ENCODE measurements at regions not wholly inside any gene's neighbourhood (a gene's known extent, or its start where the extent isn't known, plus 50 kb on each side); places are given as distances from the start of the nearest gene placed in this dataset.
"Not testable (repeated sequence)": the region's sequence is repeated elsewhere in the genome, so short reads cannot be mapped to it uniquely, and the experiment has no call there.

GRCh38 chr19:34044021-34044420, 128.3 kb upstream of the LSM14A start:
- no peak for DNase-seq

- no peak for DNase-seq
Observed at GRCh38 chr19:34049944-34050343, 122.4 kb upstream of the LSM14A start.

- DNase-seq = not testable (repeated sequence)
Observed at GRCh38 chr19:34050430-34050829, 121.9 kb upstream of the LSM14A start.

- DNase-seq = no peak
Observed at GRCh38 chr19:34051255-34051654, 121.0 kb upstream of the LSM14A start.

GRCh38 chr19:34057155-34057554, 115.1 kb upstream of the LSM14A start:
- no peak for DNase-seq

DNA sequence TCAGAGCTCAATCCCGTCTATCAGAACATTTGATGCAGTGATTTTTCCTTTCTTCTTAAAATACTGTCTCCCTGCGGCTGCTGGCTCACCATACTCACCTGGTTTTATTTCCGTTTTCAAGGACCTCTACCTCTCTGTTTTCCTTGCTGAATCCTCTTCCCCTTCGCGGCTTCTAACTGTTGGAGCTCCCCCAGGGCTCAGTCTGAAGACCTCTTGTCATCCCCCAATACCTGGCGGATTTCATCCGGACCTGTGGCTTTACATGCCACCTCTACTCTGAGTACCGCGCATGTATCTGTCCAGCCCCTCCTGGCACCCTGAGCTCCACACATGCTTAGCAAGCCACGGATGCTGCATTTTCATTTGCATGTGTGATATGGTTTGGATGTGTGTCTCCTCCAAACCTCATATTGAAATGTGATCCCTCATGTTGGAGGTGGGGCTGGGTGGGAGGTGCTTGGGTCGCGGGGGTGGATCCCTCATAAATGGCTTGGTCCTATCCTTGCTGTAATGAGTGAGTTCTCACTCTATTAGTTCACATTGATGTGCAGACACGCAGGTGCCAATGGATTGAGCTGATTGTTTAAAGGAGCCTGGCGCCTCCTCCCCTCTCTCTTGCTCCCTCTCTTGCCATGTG, 106.2 kb upstream of the LSM14A start:
- DNase-seq = no peak

DNA sequence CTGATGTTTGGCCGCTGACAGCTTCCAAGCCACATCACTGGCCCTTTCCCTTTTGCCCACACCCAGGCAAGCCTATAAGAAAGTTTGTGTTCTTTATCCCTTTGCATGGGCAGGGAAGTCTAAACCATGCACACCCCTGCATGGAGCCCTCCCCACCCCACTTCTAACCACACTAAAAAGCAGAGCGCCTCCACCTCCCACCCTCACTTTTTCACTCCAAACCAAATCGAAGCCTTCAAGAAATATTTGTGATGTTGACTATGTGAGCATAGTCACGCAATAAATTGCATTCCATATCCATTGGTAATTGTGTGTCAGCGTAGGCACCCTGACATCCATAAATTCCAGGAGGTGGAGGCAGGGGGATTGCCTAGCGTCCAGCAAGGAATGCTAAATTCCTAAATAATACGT, 104.4 kb upstream of the LSM14A start:
- DNase-seq = no peak

GRCh38 chr19:34075661-34076091, 96.6 kb upstream of the LSM14A start:
- DNase-seq = no peak

DNA sequence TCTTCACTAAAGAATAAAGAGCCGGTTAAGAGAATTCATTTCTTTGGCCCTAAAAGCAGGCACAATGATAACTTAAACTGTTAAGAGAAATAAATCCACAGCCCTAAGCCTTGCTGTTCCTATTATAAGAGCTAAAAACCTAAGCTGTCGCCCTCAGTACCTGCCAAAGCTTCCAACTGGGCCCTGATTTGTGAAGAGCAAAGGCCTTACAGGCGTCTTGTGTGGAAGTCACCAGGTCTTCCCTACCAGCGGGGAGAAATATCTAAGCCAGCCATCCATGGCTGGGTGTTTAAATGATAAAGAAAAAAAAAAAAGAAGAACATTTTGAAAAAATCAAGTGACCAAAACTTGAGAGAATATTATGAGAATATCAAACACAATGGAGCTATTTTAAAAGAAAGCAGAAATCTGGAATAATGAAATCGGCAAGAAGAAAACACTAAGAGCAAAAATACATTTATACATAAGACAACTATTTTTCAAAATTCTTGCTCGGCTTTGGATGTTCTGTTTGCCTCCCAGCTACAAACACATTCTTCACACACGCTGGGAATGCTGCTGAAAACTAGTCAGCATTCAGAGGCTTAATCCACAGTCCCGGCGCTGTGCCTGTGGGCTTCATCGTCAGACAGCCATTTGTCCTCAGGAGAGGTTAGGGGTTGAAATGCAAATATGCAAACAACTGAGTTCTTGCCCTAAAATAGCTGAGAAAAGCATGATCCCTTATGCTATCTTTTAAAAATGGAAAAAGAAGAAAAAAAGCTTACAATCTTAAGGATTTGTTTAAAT, 89.8 kb upstream of the LSM14A start:
- no peak for DNase-seq

DNA sequence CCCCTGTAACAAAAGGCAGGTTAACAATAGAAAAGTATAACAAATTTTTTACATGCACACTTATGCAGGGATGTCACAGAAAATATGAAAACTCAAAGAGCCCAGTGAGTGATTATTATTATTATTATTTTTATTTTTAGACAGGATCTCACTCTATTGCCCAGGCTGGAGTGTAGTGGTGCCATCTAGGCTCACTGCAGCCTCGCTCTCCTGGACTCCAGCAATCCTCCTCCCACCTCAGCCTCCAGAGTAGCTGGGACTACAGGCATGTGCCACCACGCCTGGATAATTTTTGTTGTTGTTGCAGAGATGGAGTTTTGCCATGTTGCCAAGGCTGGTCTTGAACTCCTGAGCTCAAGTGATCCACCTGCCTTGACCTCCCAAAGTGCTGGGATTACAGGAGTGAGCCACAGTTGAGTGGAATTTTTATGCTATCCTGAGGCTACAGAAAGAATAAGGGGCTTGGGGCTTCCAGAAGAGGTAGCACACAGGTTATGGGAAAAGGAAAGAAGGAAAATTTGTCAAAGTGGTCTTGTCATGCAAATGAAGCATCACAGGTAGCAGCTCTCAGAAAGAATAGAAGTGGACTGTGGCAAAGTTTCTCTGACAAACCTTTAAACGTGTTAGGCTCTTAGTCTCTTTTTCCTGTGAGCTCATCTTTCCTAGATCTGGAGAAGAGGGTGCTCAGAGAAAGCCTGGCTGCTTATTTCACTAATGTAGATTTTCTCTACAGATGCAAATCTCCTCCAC, 87.7 kb upstream of the LSM14A start:
- no peak for DNase-seq

DNA sequence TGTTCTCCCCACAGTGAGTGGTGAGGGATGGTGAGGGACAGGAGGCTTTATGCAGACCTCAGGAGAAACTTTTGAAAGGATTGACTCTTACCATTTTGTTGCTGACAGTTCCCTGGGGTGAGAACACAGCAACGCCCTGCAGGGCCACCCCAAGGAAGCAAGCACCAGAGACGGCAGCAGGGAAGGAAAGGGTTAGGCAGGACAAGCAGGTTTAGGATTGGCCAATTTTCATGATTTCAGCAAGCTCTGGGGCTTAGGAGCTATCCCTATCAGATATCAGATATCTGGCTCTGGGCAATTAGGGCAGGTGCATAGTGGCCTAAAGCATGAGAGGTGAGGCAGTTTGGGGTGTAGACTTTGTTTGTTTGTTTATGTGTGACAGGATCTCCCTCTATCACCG, 87.0 kb upstream of the LSM14A start:
- no peak for DNase-seq

GRCh38 chr19:34088292-34088691, 84.0 kb upstream of the LSM14A start:
- DNase-seq = no peak

GRCh38 chr19:34089566-34089965, 82.7 kb upstream of the LSM14A start:
- no peak for DNase-seq

GRCh38 chr19:34094960-34095359, 77.3 kb upstream of the LSM14A start:
- DNase-seq = no peak

GRCh38 chr19:34095411-34095810, 76.9 kb upstream of the LSM14A start:
- DNase-seq = not testable (repeated sequence)

GRCh38 chr19:34096020-34096915, 76.0 kb upstream of the LSM14A start:
- DNase-seq = no peak

DNA sequence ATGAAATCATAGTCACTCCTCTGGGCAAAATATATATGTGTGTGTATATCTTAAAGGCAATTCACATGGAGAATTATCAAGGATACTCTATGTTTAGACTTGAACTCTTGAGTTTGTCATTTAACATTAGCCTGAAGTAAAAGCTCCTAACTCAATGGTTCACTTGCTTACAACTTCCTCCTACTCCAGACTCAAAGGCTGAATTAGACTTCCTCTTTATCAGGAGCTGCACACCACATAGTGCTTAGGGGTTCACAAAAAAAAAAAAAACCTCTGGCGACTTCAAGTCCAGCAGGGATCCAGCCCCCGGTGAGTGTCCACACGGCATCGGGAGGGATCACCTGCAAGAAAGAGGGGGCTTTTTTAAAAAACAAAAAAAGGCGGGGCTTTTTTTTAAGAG, 68.2 kb upstream of the LSM14A start:
- DNase-seq = no peak

GRCh38 chr19:34104557-34104956, 67.7 kb upstream of the LSM14A start:
- no peak for DNase-seq

DNA sequence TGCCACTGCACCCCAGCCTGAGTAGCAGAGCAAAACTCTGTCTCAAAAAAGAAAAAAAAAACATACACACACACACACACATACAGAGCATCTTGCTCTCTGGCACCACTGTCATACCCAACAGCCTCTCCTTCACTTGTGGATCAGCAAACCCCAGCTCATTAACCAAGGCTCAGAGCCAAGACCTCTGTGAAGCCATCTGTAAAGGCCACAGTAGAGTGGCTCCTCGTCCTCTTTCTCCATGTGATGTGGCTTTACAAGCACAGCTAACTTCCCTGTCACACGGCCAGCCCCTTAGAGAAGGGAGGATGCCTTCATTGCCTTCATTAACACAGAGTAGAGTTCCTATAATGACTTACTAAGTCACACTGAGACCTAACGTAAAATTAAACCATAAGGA, 62.7 kb upstream of the LSM14A start:
- DNase-seq = no peak

DNA sequence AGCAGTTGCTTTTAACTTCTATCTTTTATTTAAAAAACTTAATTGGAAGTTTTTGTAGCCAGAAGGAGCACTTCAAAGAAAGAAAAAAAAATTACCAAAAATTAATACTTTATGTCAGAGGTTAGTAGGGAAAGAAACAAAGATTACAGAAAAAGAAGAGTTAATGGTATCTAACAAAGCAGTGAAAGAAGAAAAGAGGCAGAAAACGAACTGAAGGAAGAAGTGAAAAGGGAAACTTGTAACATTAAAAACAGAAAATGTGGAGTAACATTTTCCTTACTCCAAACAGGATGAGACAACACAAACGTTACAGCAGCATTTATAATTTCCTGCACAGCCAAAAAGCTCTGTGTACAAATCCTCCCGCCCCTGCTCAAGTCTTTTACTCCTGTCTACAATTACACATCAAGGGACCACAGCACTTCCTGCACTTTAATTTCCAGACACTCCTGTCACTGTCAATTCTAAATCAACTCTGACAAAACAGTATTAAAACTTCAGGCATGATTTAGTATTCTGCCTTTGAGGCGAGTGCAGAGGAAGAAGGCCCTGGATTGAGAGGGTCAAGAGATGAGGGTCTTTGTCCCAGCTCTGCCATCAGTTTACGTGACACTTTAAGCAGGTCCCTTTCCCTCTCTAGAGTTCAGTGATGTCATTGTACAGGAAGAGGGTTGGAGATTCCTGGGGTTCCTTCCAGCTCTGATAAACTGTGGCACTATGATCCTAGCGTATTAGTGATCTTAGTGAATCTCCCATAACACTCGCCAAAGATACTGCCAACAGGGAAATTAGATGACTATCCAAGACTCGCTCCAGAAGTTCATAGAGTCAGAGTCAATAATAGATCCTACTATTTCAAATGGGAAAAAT, 53.2 kb upstream of the LSM14A start:
- DNase-seq = no peak

DNA sequence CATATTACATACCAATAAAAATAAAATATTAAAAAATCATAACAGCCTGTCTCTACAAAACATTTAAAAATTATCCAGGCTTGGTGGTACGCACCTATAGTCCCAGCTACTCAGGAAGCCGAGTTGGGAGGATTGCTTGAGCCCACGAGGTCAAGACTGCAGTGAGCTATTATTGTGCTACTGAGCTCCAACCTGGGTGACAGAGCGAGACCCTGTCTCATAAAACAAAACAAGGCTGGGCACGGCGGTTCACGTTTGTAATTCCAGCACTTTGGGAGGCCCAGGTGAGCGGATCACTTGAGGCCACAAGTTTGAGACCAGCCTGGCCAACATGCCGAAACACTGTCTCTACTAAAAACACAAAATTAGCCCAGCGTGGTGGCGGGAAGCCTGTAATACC, 52.2 kb upstream of the LSM14A start:
- no peak for DNase-seq
